CD14-positive monocyte (primary cell): ENCODE measurements at regions not wholly inside any gene's neighbourhood (a gene's known extent, or its start where the extent isn't known, plus 50 kb on each side); places are given as distances from the start of the nearest gene placed in this dataset.
"Not testable (repeated sequence)": the region's sequence is repeated elsewhere in the genome, so short reads cannot be mapped to it uniquely, and the experiment has no call there.

ENCODE experiments used
- DNase-seq, 3 donors: peaks; one replicate each; pipeline ENCODE4 v3.0.0-alpha.2; 2011 to 2022
- H2AFZ ChIP-seq: 2 replicates; pipeline ENCODE4 v1.6.0; 2012; ENCODE audit warnings: mild to moderate bottlenecking, low read depth, low read length, inconsistent platforms; ENCODE audit not compliant: insufficient read depth, poor library complexity, severe bottlenecking
- H3K27ac ChIP-seq, 2 donors: 1 replicate in 1 of 2; 2 replicates in 1 of 2; pipeline ENCODE4 v1.5.1; 2012 to 2013; ENCODE audit warnings: low read length in 2 of 2, control low read depth in 1 of 2, inconsistent platforms in 1 of 2, low read depth in 1 of 2, mild to moderate bottlenecking in 1 of 2
- H3K27me3 ChIP-seq, 2 donors: one replicate each; pipeline versions ENCODE4 v1.6.0 to v1.6.1; 2011 to 2013; ENCODE audit warnings: low read length in 2 of 2; ENCODE audit not compliant: control insufficient read depth in 2 of 2, insufficient read depth in 2 of 2
- H3K36me3 ChIP-seq, 2 donors: replicated peaks in 1 of 2; 1 replicate in 1 of 2; 2 replicates in 1 of 2; pipeline versions ENCODE4 v1.5.1 to v1.6.1; 2012 to 2013; ENCODE audit warnings: low read length in 2 of 2, control low read depth in 1 of 2, inconsistent platforms in 1 of 2, mild to moderate bottlenecking in 1 of 2; ENCODE audit not compliant: insufficient read depth in 2 of 2, control insufficient read depth in 1 of 2
- H3K4me1 ChIP-seq, 2 donors: 1 replicate in 1 of 2; 2 replicates in 1 of 2; pipeline versions ENCODE4 v1.5.1 to v1.6.1; 2012 to 2013; ENCODE audit warnings: low read length in 2 of 2, control low read depth in 1 of 2, inconsistent platforms in 1 of 2, mild to moderate bottlenecking in 1 of 2, moderate library complexity in 1 of 2; ENCODE audit not compliant: insufficient read depth in 2 of 2, control insufficient read depth in 1 of 2
- H3K4me2 ChIP-seq: replicated peaks from 2 replicates; pipeline ENCODE3; 2012; ENCODE audit warnings: low read length, moderate library complexity, mild to moderate bottlenecking; ENCODE audit not compliant: poor library complexity, severe bottlenecking; ENCODE audit errors: extremely low read depth
- H3K4me3 ChIP-seq, 3 experiments: fragments of 200-600 bp in 1 of 3; sonication (generic) in 1 of 3; replicated peaks in 1 of 3; 1 replicate in 2 of 3; 2 replicates in 1 of 3; pipeline ENCODE4 v1.5.1; 2011 to 2013; ENCODE audit warnings: low read length in 3 of 3, mild to moderate bottlenecking in 3 of 3, control low read depth in 2 of 3, low read depth in 2 of 3, inconsistent platforms in 1 of 3, moderate library complexity in 1 of 3
- H3K79me2 ChIP-seq: 2 replicates; pipeline ENCODE4 v1.6.0; 2012; ENCODE audit warnings: mild to moderate bottlenecking, control low read depth, inconsistent platforms, low read length, moderate library complexity; ENCODE audit not compliant: insufficient read depth
- H3K9ac ChIP-seq: 2 replicates; pipeline ENCODE4 v1.6.0; 2017; ENCODE audit warnings: low read length, mild to moderate bottlenecking; ENCODE audit not compliant: insufficient read depth, poor library complexity, severe bottlenecking
- H3K9me3 ChIP-seq, 2 donors: replicated peaks in 1 of 2; 1 replicate in 1 of 2; 2 replicates in 1 of 2; pipeline versions ENCODE4 v1.5.1 to v1.6.1; 2012 to 2013; ENCODE audit warnings: low read length in 2 of 2, control low read depth in 1 of 2; ENCODE audit not compliant: control insufficient read depth in 1 of 2, insufficient read depth in 1 of 2
- H4K20me1 ChIP-seq: 2 replicates; pipeline ENCODE4 v1.6.0; 2012; ENCODE audit warnings: mild to moderate bottlenecking, low read length, control low read depth, moderate library complexity; ENCODE audit not compliant: insufficient read depth
- H3K27ac Mint-ChIP-seq, 7 donors: one replicate each; pipeline ENCODE4 v1.8.0; 2020; ENCODE audit warnings: mild to moderate bottlenecking in 7 of 7, mixed read lengths in 7 of 7, moderate library complexity in 6 of 7, inconsistent platforms in 2 of 7
- H3K27me3 Mint-ChIP-seq, 3 donors: one replicate each; pipeline ENCODE4 v1.8.0; 2021 to 2022; ENCODE audit warnings: low read depth in 3 of 3, mild to moderate bottlenecking in 3 of 3, mixed read lengths in 3 of 3, moderate library complexity in 3 of 3, inconsistent platforms in 1 of 3
- H3K36me3 Mint-ChIP-seq, 2 donors: one replicate each; pipeline ENCODE4 v1.8.0; 2020; ENCODE audit warnings: mixed read lengths in 2 of 2, inconsistent platforms in 1 of 2, mild to moderate bottlenecking in 1 of 2
- H3K4me1 Mint-ChIP-seq: one replicate; pipeline ENCODE4 v1.8.0; 2020; ENCODE audit warnings: mild to moderate bottlenecking, mixed read lengths
- H3K4me3 Mint-ChIP-seq, 2 donors: one replicate each; pipeline ENCODE4 v1.8.0; 2020; ENCODE audit warnings: mild to moderate bottlenecking in 2 of 2, mixed read lengths in 2 of 2, moderate library complexity in 1 of 2
- H3K9me3 Mint-ChIP-seq, 7 donors: one replicate each; pipeline ENCODE4 v1.8.0; 2020 to 2022; ENCODE audit warnings: mixed read lengths in 7 of 7, mild to moderate bottlenecking in 6 of 7, moderate library complexity in 6 of 7, inconsistent platforms in 2 of 7
- CTCF ChIP-seq: fragments of 200-600 bp; IDR thresholded peaks from one replicate; pipeline ENCODE4 v1.8.0; 2022; ENCODE audit warnings: antibody characterized with exemption, mild to moderate bottlenecking
- WGBS: methylation state at CpG from one replicate; pipeline ENCODE4 v1.1.5; 2013; ENCODE audit warnings: missing lambda C conversion rate; ENCODE audit not compliant: insufficient coverage; 5-methylcytosine and 5-hydroxymethylcytosine counted together
- intact Hi-C, 2 donors: fragments of 100-400 bp; cut with micrococcal nuclease; formaldehyde crosslinking; loops; one replicate each; pipeline versions ENCODE4 v1.15.0 to v1.15.1; 2023

GRCh38 chr4:148540622-148541326 is 98.6 kb upstream of the NR3C2 start:
- no peak for TF ChIP-seq CTCF
- Histone ChIP-seq H3K36me3 (no peaks in the 10 kb centered on the region), H3K79me2 (no peaks in the 10 kb centered on the region), H3K27ac (no peak overlapping the region), H3K9ac (no peak overlapping the region), H3K4me1 (no peaks in the 10 kb centered on the region), H4K20me1 (no peaks in the 10 kb centered on the region), H3K4me2 (no peak overlapping the region), H3K4me3 (no peak overlapping the region), H3K9me3 (peaks cover 4 to 12% of the 10 kb centered on the region in 2 donors), H3K27me3 (no peaks in the 10 kb centered on the region), H2AFZ (no peak overlapping the region)
- H3K27me3 Mint-ChIP-seq, result no peaks in the 10 kb centered on the region
- intact Hi-C loops, result no loop called here
- 83% methylated on average over 2 of the region's 4 CpGs for WGBS
- H3K4me3 Mint-ChIP-seq, result no peak overlapping the region
- no peaks in the 10 kb centered on the region for H3K36me3 Mint-ChIP-seq
- no peak for DNase-seq
- H3K4me1 Mint-ChIP-seq, result no peaks in the 10 kb centered on the region
- H3K9me3 Mint-ChIP-seq, result peaks cover 2 to 6% (median 4%) of the 10 kb centered on the region in 7 donors
- H3K27ac Mint-ChIP-seq, result no peak overlapping the region

GRCh38 chr4:148539387-148539786 is 97.2 kb upstream of the NR3C2 start:
- intact Hi-C loops, result no loop called here
- 93% methylated on average over 1 of the region's 3 CpGs for WGBS
- H3K9ac ChIP-seq, result no peak overlapping the region
- H3K36me3 Mint-ChIP-seq, result no peaks in the 10 kb centered on the region
- TF ChIP-seq CTCF, result no peak
- H3K79me2 ChIP-seq, result no peaks in the 10 kb centered on the region
- H3K9me3 Mint-ChIP-seq, result peaks cover 9 to 16% (median 14%) of the 10 kb centered on the region in 7 donors
- H3K36me3 ChIP-seq, result no peaks in the 10 kb centered on the region
- H3K4me1 ChIP-seq, result no peaks in the 10 kb centered on the region
- no peak overlapping the region for H3K4me3 Mint-ChIP-seq
- no peak overlapping the region for H3K27ac ChIP-seq
- H3K4me1 Mint-ChIP-seq, result no peaks in the 10 kb centered on the region
- no peaks in the 10 kb centered on the region for H3K27me3 Mint-ChIP-seq
- H3K9me3 ChIP-seq, result peaks cover 14 to 21% of the 10 kb centered on the region in 2 donors
- H3K27ac Mint-ChIP-seq, result no peak overlapping the region
- no peak overlapping the region for H3K4me2 ChIP-seq
- no peaks in the 10 kb centered on the region for H3K27me3 ChIP-seq
- DNase-seq, result no peak
- H4K20me1 ChIP-seq, result no peaks in the 10 kb centered on the region
- H2AFZ ChIP-seq, result no peak overlapping the region
- no peak overlapping the region for H3K4me3 ChIP-seq

GRCh38 chr4:148533851-148534250 is 91.6 kb upstream of the NR3C2 start:
- H3K36me3 Mint-ChIP-seq, H3K4me3 Mint-ChIP-seq, H3K4me1 Mint-ChIP-seq, H3K27ac ChIP-seq, H4K20me1 ChIP-seq, H3K27ac Mint-ChIP-seq, H2AFZ ChIP-seq, DNase-seq, H3K4me1 ChIP-seq, H3K79me2 ChIP-seq, H3K4me3 ChIP-seq, H3K27me3 Mint-ChIP-seq, H3K27me3 ChIP-seq, intact Hi-C loops, H3K36me3 ChIP-seq, H3K4me2 ChIP-seq, H3K9ac ChIP-seq: not testable (repeated sequence)
- WGBS, result 100% methylated on average over 1 of the region's 1 CpG
- peaks cover 17 to 18% of the 10 kb centered on the region in 2 donors for H3K9me3 ChIP-seq
- H3K9me3 Mint-ChIP-seq, result peaks cover 18 to 32% (median 26%) of the 10 kb centered on the region in 7 donors
